GM12878 (cell line): ENCODE measurements at regions not wholly inside any gene's neighbourhood (a gene's known extent, or its start where the extent isn't known, plus 50 kb on each side); places are given as distances from the start of the nearest gene placed in this dataset.
"Not testable (repeated sequence)": the region's sequence is repeated elsewhere in the genome, so short reads cannot be mapped to it uniquely, and the experiment has no call there.

Experiments used
- ATAC-seq: fragments of 200-7000 bp; cut with Tn5 transposase; 3 replicates; pipeline ENCODE4 v1.9.1; 2020; ENCODE audit warnings: mild to moderate bottlenecking, moderate library complexity
- BruUV-seq: library from RNA; stranded (reverse); fragments of 400-500 nt; replicated peaks from 2 replicates; lab custom pipeline; 2021; lab: Mats Ljungman, UMichigan
- CTCF ChIA-PET: fragments of 300-600 bp; sonication (Branson Sonifier 250); formaldehyde crosslinking; extraction: SDS; loops from one replicate; lab custom pipeline; 2021; ENCODE audit warnings: inconsistent platforms; lab: Yijun Ruan, JAX
- POLR2A ChIA-PET: fragments of 350-600 bp; formaldehyde crosslinking; extraction: SDS; loops from one replicate; lab custom pipeline; 2021; ENCODE audit warnings: inconsistent platforms; lab: Charles Lee
- RAD21 ChIA-PET: fragments of 300-600 bp; sonication (Branson Sonifier 250); formaldehyde crosslinking; loops from one replicate; lab custom pipeline; 2023; ENCODE audit warnings: antibody characterized with exemption; ENCODE audit not compliant: unreplicated experiment; lab: Charles Lee
- SMC1A ChIA-PET: fragments of 300-600 bp; sonication (Branson Sonifier 250); formaldehyde crosslinking; loops from one replicate; lab custom pipeline; 2023; ENCODE audit not compliant: unreplicated experiment, uncharacterized antibody; lab: Charles Lee
- DNase-seq: peaks from one replicate; pipeline ENCODE4 v3.0.0-alpha.2; 2011; ENCODE audit warnings: low read depth, low spot score
- FAIRE-seq: peaks from 3 replicates; lab custom pipeline; 2011; peaks lifted over from hg19 to GRCh38; lab: Jason Lieb, UNC
- H2AFZ ChIP-seq: 2 replicates; pipeline ENCODE4 v1.6.0; 2011; ENCODE audit warnings: low read depth, low read length, control low read depth; ENCODE audit not compliant: control insufficient read depth
- H3K27ac ChIP-seq: 2 replicates; pipeline ENCODE4 v1.5.1; 2011; ENCODE audit warnings: control low read depth; ENCODE audit not compliant: control insufficient read depth, insufficient read depth
- H3K27me3 ChIP-seq, 2 experiments: replicated peaks in 1 of 2; 2 replicates each; pipeline versions ENCODE4 v1.6.0 to v1.6.1; 2011; ENCODE audit warnings: low read length in 1 of 2; ENCODE audit not compliant: control insufficient read depth in 2 of 2, insufficient read depth in 2 of 2
- H3K36me3 ChIP-seq, 2 experiments: 2 replicates each; pipeline ENCODE4 v1.5.1; 2011; ENCODE audit warnings: low read length in 1 of 2; ENCODE audit not compliant: control insufficient read depth in 2 of 2, insufficient read depth in 2 of 2
- H3K4me1 ChIP-seq: 2 replicates; pipeline ENCODE4 v1.6.1; 2011; ENCODE audit warnings: mild to moderate bottlenecking, low read length, moderate library complexity, mixed read lengths; ENCODE audit not compliant: control insufficient read depth, insufficient read depth
- H3K4me2 ChIP-seq: 2 replicates; pipeline ENCODE4 v1.6.0; 2011; ENCODE audit warnings: control low read depth; ENCODE audit not compliant: control insufficient read depth, insufficient read depth
- H3K4me3 ChIP-seq: fragments of 200-600 bp; sonication (generic); 2 replicates; pipeline ENCODE4 v1.5.1; 2016
- H3K79me2 ChIP-seq: 2 replicates; pipeline ENCODE4 v1.6.0; 2011; ENCODE audit warnings: low read length; ENCODE audit not compliant: control insufficient read depth, insufficient read depth
- H3K9ac ChIP-seq: 2 replicates; pipeline ENCODE4 v1.8.0; 2011; ENCODE audit warnings: low read length, control low read depth, mixed read lengths; ENCODE audit not compliant: control insufficient read depth, insufficient read depth
- H3K9me3 ChIP-seq: replicated peaks from 3 replicates; pipeline ENCODE4 v1.5.1; 2011; ENCODE audit warnings: mild to moderate bottlenecking, low read length; ENCODE audit not compliant: control insufficient read depth, insufficient read depth
- H4K20me1 ChIP-seq: 2 replicates; pipeline ENCODE4 v1.6.0; 2011; ENCODE audit not compliant: control insufficient read depth, insufficient read depth
- ASH2L ChIP-seq: fragments of 300-600, 200-600 bp; sonication (generic); IDR thresholded peaks from 2 replicates; pipeline ENCODE4 v1.6.1; 2017; ENCODE audit warnings: low read depth, mild to moderate bottlenecking, borderline replicate concordance
- CHD2 ChIP-seq: IDR thresholded peaks from 2 replicates; pipeline ENCODE4 v1.6.1; 2011; ENCODE audit warnings: low read depth, low read length, improper control_type of control experiment, borderline replicate concordance
- DPF2 ChIP-seq: fragments of 450-650 bp; IDR thresholded peaks from 2 replicates; pipeline ENCODE4 v1.6.1; 2017; ENCODE audit warnings: mild to moderate bottlenecking
- FOXM1 ChIP-seq: IDR thresholded peaks from 2 replicates; pipeline ENCODE4 v1.6.1; 2012; ENCODE audit warnings: low read depth, mild to moderate bottlenecking, inconsistent platforms, low read length, moderate library complexity
- KDM1A ChIP-seq: fragments of 200-600 bp; sonication (generic); IDR thresholded peaks from 2 replicates; pipeline ENCODE4 v1.6.1; 2016; ENCODE audit warnings: borderline replicate concordance
- MLLT1 ChIP-seq: fragments of 450-650 bp; IDR thresholded peaks from 2 replicates; pipeline ENCODE4 v1.6.1; 2016; ENCODE audit warnings: mild to moderate bottlenecking
- NFYB ChIP-seq: IDR thresholded peaks from 2 replicates; pipeline ENCODE4 v1.6.1; 2011; ENCODE audit warnings: low read depth, mild to moderate bottlenecking, low read length, improper control_type of control experiment, moderate library complexity; ENCODE audit not compliant: insufficient read depth
- SP1 ChIP-seq: IDR thresholded peaks from one replicate; pipeline ENCODE4 v1.6.1; 2011; ENCODE audit warnings: low read depth, low read length
- STAT1 ChIP-seq: fragments of 450-650 bp; conservative IDR thresholded peaks from 2 replicates; pipeline ENCODE4 v1.6.1; 2014; ENCODE audit warnings: antibody characterized with exemption, mild to moderate bottlenecking
- SUPT20H ChIP-seq: IDR thresholded peaks from 2 replicates; pipeline ENCODE4 v1.6.1; 2011; ENCODE audit warnings: low read depth, mild to moderate bottlenecking, low read length, moderate library complexity, borderline replicate concordance; ENCODE audit not compliant: control insufficient read depth
- ZBED1 ChIP-seq: IDR thresholded peaks from 2 replicates; pipeline ENCODE4 v1.6.1; 2016; ENCODE audit warnings: borderline replicate concordance
- ZBTB40 ChIP-seq: fragments of 450-650 bp; IDR thresholded peaks from 2 replicates; pipeline ENCODE4 v1.6.1; 2016; ENCODE audit warnings: mild to moderate bottlenecking, moderate library complexity, borderline replicate concordance
- WGBS: methylation state at CpG from one replicate; pipeline ENCODE4 v1.1.6; 2016; ENCODE audit warnings: low lambda C conversion rate; ENCODE audit not compliant: insufficient replicate concordance, insufficient coverage; ENCODE audit errors: missing lambda C conversion rate; 5-methylcytosine and 5-hydroxymethylcytosine counted together
- in situ Hi-C: fragments of 300-500 bp; cut with MboI; formaldehyde crosslinking; loops from 9 replicates; pipeline ENCODE4 v1.14.3; 2018; ENCODE audit warnings: mixed read lengths
- intact Hi-C: fragments of 100-400 bp; cut with micrococcal nuclease; formaldehyde crosslinking; loops from one replicate; pipeline ENCODE4 v1.14.2; 2022; ENCODE audit not compliant: unreplicated experiment

- H3K9me3 ChIP-seq, H3K79me2 ChIP-seq, H3K9ac ChIP-seq, POLR2A ChIA-PET, SMC1A ChIA-PET, in situ Hi-C loops, H3K4me1 ChIP-seq: not testable (repeated sequence)
- WGBS: 45% methylated on average over 5 of the region's 5 CpGs
- TF ChIP-seq NFYB: peak; percentile 83
- TF ChIP-seq, all 136 proteins: peak for 1; not testable (repeated sequence) for 135
- DNase-seq, FAIRE-seq, RAD21 ChIA-PET, BruUV-seq, H2AFZ ChIP-seq, ATAC-seq, H3K36me3 ChIP-seq, H3K27me3 ChIP-seq, H3K27ac ChIP-seq, H3K4me3 ChIP-seq, H4K20me1 ChIP-seq, intact Hi-C loops, H3K4me2 ChIP-seq: not testable (repeated sequence)
- CTCF ChIA-PET: interaction anchor here (1.2 kb wide), 1 partner anchor 198 kb away, joined by 3 read pairs; no protein-coding TSS in a partner anchor
These were observed 127.4 kb downstream of the COPRS start for GRCh38 chr17:31731585-31732154.

GRCh38 chr17:31731118-31731517 lies 127.9 kb downstream of the COPRS start:
- Histone ChIP-seq H3K27ac (no peak overlapping the region), H3K4me3 (no peak overlapping the region), H4K20me1 (no peaks in the 10 kb centered on the region), H3K27me3 (0 out of 4 replicates have a peak, but pooled peaks cover 0 to 2% of the 10 kb centered on the region in 2 experiments), H3K9me3 (no peaks in the 10 kb centered on the region; the same call in 2 of the 3 replicates), H3K4me2 (no peak overlapping the region), H3K9ac (no peak overlapping the region), H3K36me3 (no peaks in the 10 kb centered on the region), H3K4me1 (no peaks in the 10 kb centered on the region), H3K79me2 (no peaks in the 10 kb centered on the region), H2AFZ (no peak overlapping the region)
- SMC1A ChIA-PET: no interaction called here
- in situ Hi-C loops: no loop called here
- intact Hi-C loops: no loop called here
- ATAC-seq (no peak), FAIRE-seq (no peak), DNase-seq (no peak)
- WGBS: 33% methylated on average over 3 of the region's 3 CpGs
- BruUV-seq: no TSS peak
- CTCF ChIA-PET: interaction anchor here (1.2 kb wide), 1 partner anchor 197 kb away, joined by 3 read pairs; no protein-coding TSS in a partner anchor
- POLR2A ChIA-PET: no interaction called here
- RAD21 ChIA-PET: no interaction called here
- TF ChIP-seq SP1 (no peak), ZBTB40 (no peak), STAT1 (no peak), ASH2L (no peak), MLLT1 (no peak), ZBED1 (no peak), KDM1A (no peak), DPF2 (no peak), FOXM1 (no peak), CHD2 (no peak), SUPT20H (no peak)
